ENCODE measurements at regions not wholly inside any gene's neighbourhood (a gene's known extent, or its start where the extent isn't known, plus 50 kb on each side); places are given as distances from the start of the nearest gene placed in this dataset.

- TF ChIP-seq, protein P1, sequence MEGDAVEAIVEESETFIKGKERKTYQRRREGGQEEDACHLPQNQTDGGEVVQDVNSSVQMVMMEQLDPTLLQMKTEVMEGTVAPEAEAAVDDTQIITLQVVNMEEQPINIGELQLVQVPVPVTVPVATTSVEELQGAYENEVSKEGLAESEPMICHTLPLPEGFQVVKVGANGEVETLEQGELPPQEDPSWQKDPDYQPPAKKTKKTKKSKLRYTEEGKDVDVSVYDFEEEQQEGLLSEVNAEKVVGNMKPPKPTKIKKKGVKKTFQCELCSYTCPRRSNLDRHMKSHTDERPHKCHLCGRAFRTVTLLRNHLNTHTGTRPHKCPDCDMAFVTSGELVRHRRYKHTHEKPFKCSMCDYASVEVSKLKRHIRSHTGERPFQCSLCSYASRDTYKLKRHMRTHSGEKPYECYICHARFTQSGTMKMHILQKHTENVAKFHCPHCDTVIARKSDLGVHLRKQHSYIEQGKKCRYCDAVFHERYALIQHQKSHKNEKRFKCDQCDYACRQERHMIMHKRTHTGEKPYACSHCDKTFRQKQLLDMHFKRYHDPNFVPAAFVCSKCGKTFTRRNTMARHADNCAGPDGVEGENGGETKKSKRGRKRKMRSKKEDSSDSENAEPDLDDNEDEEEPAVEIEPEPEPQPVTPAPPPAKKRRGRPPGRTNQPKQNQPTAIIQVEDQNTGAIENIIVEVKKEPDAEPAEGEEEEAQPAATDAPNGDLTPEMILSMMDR (conservative IDR thresholded peaks at IDR 0.05; ENCODE audit: low read depth, low read length): no peak
- H3K4me3 ChIP-seq (ENCODE audit: low read length): no peak overlapping the region
- DNase-seq (ENCODE audit: low read depth): no peak
These were observed 102.8 kb upstream of the ADAMTSL1 start for GRCh38 chr9:18371141-18371540.

GRCh38 chr9:18371621-18372020 lies 102.3 kb upstream of the ADAMTSL1 start:
- H3K4me3 ChIP-seq (ENCODE audit: low read length): no peak overlapping the region
- no peak for DNase-seq (ENCODE audit: low read depth)
- TF ChIP-seq, protein P1 (conservative IDR thresholded peaks at IDR 0.05; ENCODE audit: low read depth, low read length): no peak

- DNase-seq (ENCODE audit: low read depth): peak; percentile 63
- TF ChIP-seq, protein P1 (conservative IDR thresholded peaks at IDR 0.05; ENCODE audit: low read depth, low read length): no peak
- no peak overlapping the region for H3K4me3 ChIP-seq (ENCODE audit: low read length)
These were observed 94.7 kb upstream of the ADAMTSL1 start for GRCh38 chr9:18379073-18379811.

- TF ChIP-seq, protein P1 (conservative IDR thresholded peaks at IDR 0.05; ENCODE audit: low read depth, low read length): no peak
- no peak overlapping the region for H3K4me3 ChIP-seq (ENCODE audit: low read length)
- no peak for DNase-seq (ENCODE audit: low read depth)
These were observed 91.7 kb upstream of the ADAMTSL1 start for GRCh38 chr9:18382243-18382642.

DNA sequence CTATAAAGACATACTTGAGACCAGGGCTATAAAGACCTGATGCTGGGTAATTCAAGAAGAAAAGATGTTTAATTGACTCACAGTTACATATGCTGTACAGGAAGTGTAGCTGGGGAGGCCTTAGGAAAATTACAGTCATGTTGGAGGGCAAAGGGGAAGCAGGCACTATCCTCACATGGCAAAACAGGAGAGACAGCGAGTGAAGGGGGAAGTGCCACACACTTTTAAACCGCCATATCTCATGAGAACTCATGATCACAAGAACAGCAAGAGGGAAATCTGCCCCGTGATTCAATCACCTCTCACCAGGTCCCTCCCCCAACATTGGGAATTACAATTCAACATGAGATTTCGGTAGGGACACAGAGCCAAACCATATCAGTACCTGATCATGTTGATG lies 89.9 kb upstream of the ADAMTSL1 start:
- no peak for DNase-seq (ENCODE audit: low read depth)
- TF ChIP-seq, protein P1 (conservative IDR thresholded peaks at IDR 0.05; ENCODE audit: low read depth, low read length): no peak
- H3K4me3 ChIP-seq (ENCODE audit: low read length): no peak overlapping the region

- H3K4me3 ChIP-seq (ENCODE audit: low read length): no peak overlapping the region
- TF ChIP-seq, protein P1 (conservative IDR thresholded peaks at IDR 0.05; ENCODE audit: low read depth, low read length): no peak
- no peak for DNase-seq (ENCODE audit: low read depth)
These were observed 88.1 kb upstream of the ADAMTSL1 start for GRCh38 chr9:18385696-18386490.

Measured in retinal pigment epithelial cell (primary cell).